NCI-H146 (cell line): ENCODE measurements at regions not wholly inside any gene's neighbourhood (a gene's known extent, or its start where the extent isn't known, plus 50 kb on each side); places are given as distances from the start of the nearest gene placed in this dataset.

Experiments
- DNase-seq: peaks from one replicate; lab custom pipeline; 2025; lab: John Stamatoyannopoulos, UW

GRCh38 chr16:55116165-55116920 lies 185.7 kb downstream of the IRX5 start:
- DNase-seq = no peak

GRCh38 chr16:55118701-55119260 lies 188.1 kb downstream of the IRX5 start:
- no peak for DNase-seq

GRCh38 chr16:55120408-55120807 lies 189.7 kb downstream of the IRX5 start:
- DNase-seq = no peak

GRCh38 chr16:55120826-55121225 lies 190.2 kb downstream of the IRX5 start:
- DNase-seq = no peak

- no peak for DNase-seq
These were observed 193.0 kb downstream of the IRX5 start for GRCh38 chr16:55123652-55124051.

GRCh38 chr16:55125818-55126385 lies 195.2 kb downstream of the IRX5 start:
- no peak for DNase-seq

- DNase-seq = no peak
These were observed 195.8 kb downstream of the IRX5 start for GRCh38 chr16:55126456-55126855.

- DNase-seq = no peak
These were observed 193.5 kb upstream of the IRX6 start for GRCh38 chr16:55130456-55130855.

- DNase-seq = no peak
These were observed 193.1 kb upstream of the IRX6 start for GRCh38 chr16:55130911-55131310.

- DNase-seq = no peak
These were observed 190.3 kb upstream of the IRX6 start for GRCh38 chr16:55133654-55134053.

- DNase-seq = no peak
These were observed 187.4 kb upstream of the IRX6 start for GRCh38 chr16:55136356-55137150.

GRCh38 chr16:55138298-55138697 lies 185.7 kb upstream of the IRX6 start:
- no peak for DNase-seq

- DNase-seq = no peak
These were observed 181.6 kb upstream of the IRX6 start for GRCh38 chr16:55142405-55142804.

- no peak for DNase-seq
These were observed 179.4 kb upstream of the IRX6 start for GRCh38 chr16:55144651-55145050.

GRCh38 chr16:55145771-55146603 lies 178.0 kb upstream of the IRX6 start:
- no peak for DNase-seq

- DNase-seq = no peak
These were observed 177.0 kb upstream of the IRX6 start for GRCh38 chr16:55146966-55147365.

GRCh38 chr16:55147396-55147795 lies 176.6 kb upstream of the IRX6 start:
- no peak for DNase-seq

- no peak for DNase-seq
These were observed 174.4 kb upstream of the IRX6 start for GRCh38 chr16:55149622-55150021.

GRCh38 chr16:55151561-55152305 lies 172.3 kb upstream of the IRX6 start:
- no peak for DNase-seq

GRCh38 chr16:55152875-55153390 lies 171.1 kb upstream of the IRX6 start:
- no peak for DNase-seq

- DNase-seq = no peak
These were observed 169.7 kb upstream of the IRX6 start for GRCh38 chr16:55154262-55154661.
